ENCODE measurements at regions not wholly inside any gene's neighbourhood (a gene's known extent, or its start where the extent isn't known, plus 50 kb on each side); places are given as distances from the start of the nearest gene placed in this dataset.
"Not testable (repeated sequence)": the region's sequence is repeated elsewhere in the genome, so short reads cannot be mapped to it uniquely, and the experiment has no call there.

DNA sequence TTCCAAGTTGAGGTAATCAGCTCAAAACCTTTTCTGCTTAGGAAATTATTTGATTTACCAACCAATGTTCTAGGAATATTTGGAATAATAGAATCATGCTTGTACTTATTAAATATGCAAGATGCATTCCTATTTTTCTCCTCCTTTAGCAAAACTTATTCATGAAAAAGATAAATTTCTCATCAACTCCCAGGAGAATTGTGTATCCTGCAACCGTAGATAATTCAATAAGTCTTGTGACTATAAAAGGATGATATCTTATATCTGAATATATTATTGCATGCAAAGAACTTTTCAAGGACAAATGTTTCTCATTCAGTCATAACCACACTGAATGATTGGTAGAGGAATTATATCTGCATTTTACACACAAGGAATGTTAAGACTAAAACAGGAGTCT lies 84.9 kb upstream of the CCNG1 start:
- 37% methylated on average over 1 of the region's 1 CpG for WGBS
- H3K9me3 ChIP-seq (ENCODE audit: control insufficient read depth, low read length), result no peaks in the 10 kb centered on the region
- no peak overlapping the region for H3K4me3 ChIP-seq (ENCODE audit: low read length)
- intact Hi-C loops (cut with DNase I), result no loop called here
- ATAC-seq, result no peak
- no peaks in the 10 kb centered on the region for H3K4me1 ChIP-seq (ENCODE audit: control insufficient read depth, insufficient read depth, low read length)
- H3K27me3 ChIP-seq (ENCODE audit: control insufficient read depth, insufficient read depth), result no peaks in the 10 kb centered on the region
- H3K27ac ChIP-seq (ENCODE audit: low read length), result no peak overlapping the region
- no peak for DNase-seq

DNA sequence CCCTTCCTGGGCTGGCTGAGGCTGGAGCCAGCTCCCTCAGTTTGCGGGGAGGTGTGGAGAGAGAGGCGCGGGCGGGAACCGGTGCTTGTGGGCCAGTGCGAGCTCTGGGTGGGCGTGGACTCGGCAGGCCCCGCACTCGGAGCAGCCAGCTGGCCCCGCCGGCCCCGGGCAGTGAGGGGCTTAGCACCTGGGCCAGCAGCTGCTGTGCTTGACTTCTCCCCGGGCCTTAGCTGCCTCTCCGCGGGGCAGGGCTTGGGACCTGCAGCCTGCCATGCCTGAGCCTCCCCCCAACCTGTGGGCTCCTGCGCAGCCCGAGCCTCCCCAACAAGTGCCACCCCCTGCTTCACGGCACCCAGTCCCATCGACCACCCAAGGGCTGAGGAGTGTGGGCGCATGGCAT lies 81.6 kb upstream of the CCNG1 start:
- intact Hi-C loops (cut with DNase I); H3K4me3 ChIP-seq (ENCODE audit: low read length); H3K4me1 ChIP-seq (ENCODE audit: control insufficient read depth, insufficient read depth, low read length); ATAC-seq; H3K9me3 ChIP-seq (ENCODE audit: control insufficient read depth, low read length); H3K27me3 ChIP-seq (ENCODE audit: control insufficient read depth, insufficient read depth); H3K27ac ChIP-seq (ENCODE audit: low read length): not testable (repeated sequence)
- DNase-seq, result peak in 1 of 3 donors; percentile 54
- WGBS, result 93% methylated on average over 21 of the region's 21 CpGs

DNA sequence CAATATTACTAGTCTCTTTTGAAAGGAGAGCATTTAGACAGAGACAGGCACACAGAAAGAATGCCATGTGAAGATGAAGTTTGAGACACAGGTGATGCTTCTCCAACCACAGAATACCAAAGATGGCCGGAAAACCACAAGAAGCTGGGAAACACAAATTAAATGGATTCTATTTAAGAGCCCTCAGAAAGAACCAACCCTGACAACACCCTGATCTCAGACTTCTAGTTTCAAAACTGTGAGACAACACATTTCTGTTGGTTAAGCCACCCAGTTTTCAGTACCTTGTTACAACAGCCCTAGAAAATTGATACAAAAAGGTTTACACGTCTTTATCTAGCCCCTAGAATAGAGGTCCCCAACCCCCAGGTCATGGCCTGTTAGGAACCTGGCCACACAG lies 79.8 kb upstream of the CCNG1 start:
- Histone ChIP-seq H3K27me3 (ENCODE audit: control insufficient read depth, insufficient read depth) (no peaks in the 10 kb centered on the region), H3K27ac (ENCODE audit: low read length) (no peak overlapping the region), H3K4me1 (ENCODE audit: control insufficient read depth, insufficient read depth, low read length) (no peaks in the 10 kb centered on the region), H3K4me3 (ENCODE audit: low read length) (no peak overlapping the region), H3K9me3 (ENCODE audit: control insufficient read depth, low read length) (no peaks in the 10 kb centered on the region)
- WGBS, result 46% methylated on average over 2 of the region's 2 CpGs
- no peak for DNase-seq
- intact Hi-C loops (cut with DNase I), result no loop called here
- ATAC-seq, result no peak

DNA sequence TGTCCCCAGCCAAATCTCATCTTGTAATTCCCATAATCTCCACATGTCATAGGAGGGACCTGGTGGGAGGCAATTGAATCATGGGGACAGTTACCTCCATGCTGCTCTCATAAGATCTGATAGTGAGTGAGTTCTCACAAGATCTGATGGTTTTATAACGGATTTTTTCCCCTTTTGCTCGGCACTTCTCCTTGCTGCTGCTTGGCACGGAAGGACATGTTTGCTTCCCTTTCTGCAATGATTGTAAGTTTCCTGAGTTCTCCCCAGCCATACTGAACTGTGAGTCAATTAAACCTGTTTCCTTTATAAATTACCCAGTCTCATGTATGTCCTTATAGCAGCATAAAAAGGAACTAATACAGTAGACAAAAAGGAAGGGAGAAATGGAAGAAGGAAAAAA lies 76.7 kb upstream of the CCNG1 start:
- ATAC-seq, result no peak
- Histone ChIP-seq H3K27me3 (ENCODE audit: control insufficient read depth, insufficient read depth) (no peaks in the 10 kb centered on the region), H3K4me1 (ENCODE audit: control insufficient read depth, insufficient read depth, low read length) (no peaks in the 10 kb centered on the region), H3K27ac (ENCODE audit: low read length) (no peak overlapping the region), H3K9me3 (ENCODE audit: control insufficient read depth, low read length) (no peaks in the 10 kb centered on the region), H3K4me3 (ENCODE audit: low read length) (no peak overlapping the region)
- DNase-seq, result no peak
- intact Hi-C loops (cut with DNase I), result no loop called here
- 42% methylated on average over 3 of the region's 3 CpGs for WGBS

DNA sequence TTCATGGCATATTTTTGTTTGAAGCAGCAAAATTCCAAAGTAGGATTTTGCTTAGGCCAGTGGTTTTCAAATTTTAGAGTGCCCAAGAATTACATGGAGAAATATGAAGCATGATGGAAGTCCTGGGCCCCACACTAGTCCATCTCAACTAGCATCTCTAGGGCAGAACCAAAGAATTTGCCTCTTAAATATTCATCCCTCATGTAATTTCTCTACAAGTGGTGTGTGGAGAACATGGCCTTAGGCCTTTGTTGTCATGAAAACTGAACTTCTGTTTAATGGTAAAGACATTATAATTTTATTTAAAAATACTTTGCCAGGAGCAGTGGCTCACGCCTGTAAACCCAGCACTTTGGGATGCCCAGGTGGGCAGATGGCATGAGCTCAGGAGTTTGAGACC lies 75.9 kb upstream of the CCNG1 start:
- ATAC-seq, result no peak
- WGBS, result 89% methylated on average over 1 of the region's 1 CpG
- H3K27ac ChIP-seq (ENCODE audit: low read length), result no peak overlapping the region

DNA sequence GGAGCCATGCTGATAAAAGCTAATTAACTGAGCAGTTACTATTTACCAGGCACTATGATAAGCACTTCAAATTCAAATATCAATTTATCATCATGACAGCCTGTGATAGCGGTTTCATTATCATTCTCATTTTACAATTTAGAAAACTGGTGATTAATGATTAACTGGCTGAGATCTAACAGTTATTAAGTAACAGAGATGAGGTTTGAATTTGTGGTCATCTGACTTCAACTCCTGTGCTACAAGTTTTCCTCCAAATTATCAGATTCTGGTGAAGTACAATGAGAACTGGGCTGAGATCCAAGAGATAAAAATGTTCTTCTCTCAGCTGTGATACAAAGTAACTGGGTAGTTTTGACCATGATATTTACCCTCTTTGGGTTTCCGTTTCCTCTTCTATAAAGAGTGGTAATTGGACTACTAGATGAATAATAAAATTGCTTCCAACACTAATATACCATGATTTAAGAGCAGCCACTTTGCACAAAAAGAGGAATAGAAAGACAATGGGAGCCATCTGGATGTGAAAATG lies 74.5 kb upstream of the CCNG1 start:
- Histone ChIP-seq H3K27me3 (ENCODE audit: control insufficient read depth, insufficient read depth) (no peaks in the 10 kb centered on the region), H3K9me3 (ENCODE audit: control insufficient read depth, low read length) (no peaks in the 10 kb centered on the region), H3K4me1 (ENCODE audit: control insufficient read depth, insufficient read depth, low read length) (no peaks in the 10 kb centered on the region), H3K4me3 (ENCODE audit: low read length) (no peak overlapping the region), H3K27ac (ENCODE audit: low read length) (no peak overlapping the region)
- DNase-seq (no peak), ATAC-seq (no peak)
- intact Hi-C loops (cut with DNase I), result no loop called here
- 62% methylated on average over 2 of the region's 2 CpGs for WGBS

More for the DNA sequence above, 75.9 kb upstream of the CCNG1 start:
- intact Hi-C loops (cut with DNase I), result no loop called here
- no peak for DNase-seq
- no peak overlapping the region for H3K4me3 ChIP-seq (ENCODE audit: low read length)
- H3K9me3 ChIP-seq (ENCODE audit: control insufficient read depth, low read length), result no peaks in the 10 kb centered on the region
- H3K4me1 ChIP-seq (ENCODE audit: control insufficient read depth, insufficient read depth, low read length), result no peaks in the 10 kb centered on the region
- H3K27me3 ChIP-seq (ENCODE audit: control insufficient read depth, insufficient read depth), result no peaks in the 10 kb centered on the region

DNA sequence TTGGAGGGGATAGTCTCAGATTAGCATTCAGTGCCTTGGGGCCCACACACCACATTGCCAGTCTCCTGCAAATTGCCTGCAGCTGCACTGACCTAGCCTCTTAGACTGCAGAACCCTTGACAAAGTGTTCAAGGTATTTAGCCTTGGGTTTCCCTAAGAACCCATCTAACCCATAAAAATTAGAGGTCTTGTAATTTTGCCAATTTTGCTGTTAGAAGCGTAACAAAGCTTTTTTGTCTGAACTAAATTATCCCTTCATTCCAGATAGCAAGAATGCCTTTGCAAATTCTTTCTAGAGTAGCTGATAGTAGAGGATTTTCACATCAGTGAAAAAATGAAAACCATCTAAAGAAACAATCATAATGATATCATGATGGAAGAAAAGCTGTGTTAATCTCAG lies 74.0 kb upstream of the CCNG1 start:
- Histone ChIP-seq H3K4me1 (ENCODE audit: control insufficient read depth, insufficient read depth, low read length) (no peaks in the 10 kb centered on the region), H3K27ac (ENCODE audit: low read length) (no peak overlapping the region), H3K27me3 (ENCODE audit: control insufficient read depth, insufficient read depth) (no peaks in the 10 kb centered on the region), H3K4me3 (ENCODE audit: low read length) (no peak overlapping the region), H3K9me3 (ENCODE audit: control insufficient read depth, low read length) (no peaks in the 10 kb centered on the region)
- 61% methylated on average over 1 of the region's 1 CpG for WGBS
- no peak for DNase-seq
- no peak for ATAC-seq
- intact Hi-C loops (cut with DNase I), result no loop called here

DNA sequence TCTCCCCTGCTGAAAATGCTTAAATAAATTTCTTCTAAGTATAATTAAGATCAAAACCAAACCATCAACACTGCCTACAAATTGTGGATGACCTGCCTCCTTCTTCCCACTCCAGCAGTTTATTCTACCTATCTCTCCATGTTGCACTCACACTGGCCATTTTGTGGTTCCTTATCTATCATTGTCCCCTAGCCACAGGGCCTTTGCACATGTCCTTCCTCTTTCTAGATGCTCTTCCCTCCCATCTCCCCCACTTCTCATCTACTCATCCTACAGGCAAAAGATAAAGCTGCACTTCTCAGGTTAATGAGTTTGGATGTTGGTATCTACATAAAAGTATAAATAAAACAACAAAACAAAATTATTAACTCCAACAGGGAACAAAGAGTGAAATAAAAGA lies 70.6 kb upstream of the CCNG1 start:
- no peaks in the 10 kb centered on the region for H3K27me3 ChIP-seq (ENCODE audit: control insufficient read depth, insufficient read depth)
- ATAC-seq, result no peak
- no peaks in the 10 kb centered on the region for H3K9me3 ChIP-seq (ENCODE audit: control insufficient read depth, low read length)
- H3K27ac ChIP-seq (ENCODE audit: low read length), result no peak overlapping the region
- no peak overlapping the region for H3K4me3 ChIP-seq (ENCODE audit: low read length)
- intact Hi-C loops (cut with DNase I), result no loop called here
- no peaks in the 10 kb centered on the region for H3K4me1 ChIP-seq (ENCODE audit: control insufficient read depth, insufficient read depth, low read length)
- no peak for DNase-seq

DNA sequence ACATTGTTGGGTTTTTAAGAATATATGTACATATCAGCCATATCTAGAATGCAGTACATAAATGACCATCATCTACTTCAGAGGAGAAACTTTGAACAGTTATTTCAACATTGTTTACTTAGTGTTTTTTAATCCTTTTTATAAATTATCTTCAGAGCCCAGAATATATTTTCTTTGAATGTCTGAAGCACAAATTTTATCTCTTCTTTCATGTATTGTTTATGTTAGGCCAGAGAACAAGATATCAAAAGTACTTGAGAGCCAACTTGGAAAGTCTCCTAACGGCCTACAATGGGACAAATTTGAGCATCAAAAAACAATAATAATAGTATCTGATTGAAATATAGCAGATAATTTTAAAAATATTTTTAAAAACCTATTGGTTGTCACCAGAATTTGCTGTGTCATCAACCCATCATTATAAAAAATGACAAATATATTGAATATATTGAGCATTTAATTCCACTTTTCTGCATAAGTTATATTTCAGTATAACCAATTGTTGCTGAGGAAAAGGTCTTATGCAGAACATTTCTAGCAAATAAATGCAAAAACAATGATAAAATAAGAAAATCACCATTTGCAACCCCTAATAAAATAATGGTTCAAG lies 67.5 kb upstream of the CCNG1 start:
- no peak for ATAC-seq
- H3K4me3 ChIP-seq (ENCODE audit: low read length), result no peak overlapping the region
- H3K27ac ChIP-seq (ENCODE audit: low read length), result no peak overlapping the region
- DNase-seq, result no peak
- no peaks in the 10 kb centered on the region for H3K9me3 ChIP-seq (ENCODE audit: control insufficient read depth, low read length)
- H3K27me3 ChIP-seq (ENCODE audit: control insufficient read depth, insufficient read depth), result no peaks in the 10 kb centered on the region
- no peaks in the 10 kb centered on the region for H3K4me1 ChIP-seq (ENCODE audit: control insufficient read depth, insufficient read depth, low read length)
- WGBS, result 47% methylated on average over 1 of the region's 1 CpG
- intact Hi-C loops (cut with DNase I), result no loop called here

DNA sequence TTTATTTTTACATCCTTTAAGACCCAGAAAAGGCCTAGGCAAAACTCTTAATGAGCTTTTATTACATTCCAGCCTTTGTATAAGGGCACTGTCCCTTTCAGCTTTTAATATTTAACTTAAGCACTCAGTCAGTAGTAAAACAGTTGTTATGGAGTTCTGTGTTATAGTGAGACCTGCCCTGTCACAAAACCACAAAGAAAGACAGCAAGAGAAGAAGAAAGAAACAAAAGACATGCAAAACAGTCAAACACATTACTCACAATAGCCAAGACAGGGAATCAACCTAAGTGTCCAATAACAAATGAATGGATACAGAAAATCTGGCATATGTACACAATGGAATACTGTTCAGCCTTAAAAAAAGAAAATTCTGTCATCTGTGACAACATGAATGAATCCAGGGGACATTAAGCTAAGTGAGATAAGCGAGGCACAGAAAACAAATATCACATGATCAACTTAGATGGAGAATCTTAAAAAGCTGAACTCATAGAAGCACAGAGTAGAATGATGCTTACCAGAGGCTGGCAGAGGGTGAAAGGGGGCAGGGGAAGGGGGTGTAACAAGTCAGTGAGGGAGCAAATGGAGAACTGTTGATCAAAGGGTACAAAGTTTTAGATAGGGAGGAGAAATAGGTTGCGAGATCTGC lies 63.8 kb upstream of the CCNG1 start:
- intact Hi-C loops (cut with DNase I), result no loop called here
- DNase-seq (no peak), ATAC-seq (no peak)
- Histone ChIP-seq H3K27me3 (ENCODE audit: control insufficient read depth, insufficient read depth) (no peaks in the 10 kb centered on the region), H3K27ac (ENCODE audit: low read length) (no peak overlapping the region), H3K4me1 (ENCODE audit: control insufficient read depth, insufficient read depth, low read length) (no peaks in the 10 kb centered on the region), H3K4me3 (ENCODE audit: low read length) (no peak overlapping the region), H3K9me3 (ENCODE audit: control insufficient read depth, low read length) (no peaks in the 10 kb centered on the region)
- WGBS, result 60% methylated on average over 2 of the region's 2 CpGs

DNA sequence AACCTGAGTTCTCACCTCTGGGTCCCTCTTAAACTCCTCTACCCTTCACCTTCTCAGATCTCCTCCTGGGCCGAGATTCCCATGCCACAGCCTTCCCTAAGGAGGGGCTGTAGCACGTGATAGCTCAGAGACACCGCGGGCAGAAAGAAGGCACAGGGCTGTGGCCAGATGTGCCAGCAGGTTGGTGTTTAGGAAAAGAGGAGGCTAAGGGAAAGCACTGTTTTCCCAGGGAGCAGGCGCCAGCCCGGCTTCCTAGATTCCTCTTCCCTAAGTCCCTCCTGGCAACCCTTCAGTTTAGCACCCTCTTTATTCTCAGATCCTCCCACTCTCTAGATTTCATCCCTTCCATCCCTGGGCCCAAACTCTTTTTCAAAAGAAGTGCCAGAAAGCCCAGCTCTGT lies 59.4 kb upstream of the CCNG1 start:
- no peak overlapping the region for H3K27ac ChIP-seq (ENCODE audit: low read length)
- H3K4me3 ChIP-seq (ENCODE audit: low read length), result no peak overlapping the region
- DNase-seq (no peak), ATAC-seq (no peak)
- no peaks in the 10 kb centered on the region for H3K27me3 ChIP-seq (ENCODE audit: control insufficient read depth, insufficient read depth)
- H3K9me3 ChIP-seq (ENCODE audit: control insufficient read depth, low read length), result no peaks in the 10 kb centered on the region
- 70% methylated on average over 6 of the region's 6 CpGs for WGBS
- intact Hi-C loops (cut with DNase I), result no loop called here
- no peaks in the 10 kb centered on the region for H3K4me1 ChIP-seq (ENCODE audit: control insufficient read depth, insufficient read depth, low read length)
